22Rv1 (cell line): ENCODE measurements at regions not wholly inside any gene's neighbourhood (a gene's known extent, or its start where the extent isn't known, plus 50 kb on each side); places are given as distances from the start of the nearest gene placed in this dataset.

Experiments used
- ZFX ChIP-seq: fragments of 450-650 bp; IDR thresholded peaks from 2 replicates; pipeline ENCODE4 v1.6.1; 2017; ENCODE audit warnings: antibody characterized with exemption, borderline replicate concordance
- TF ChIP-seq, protein P1 (sequence below): fragments of 450-650 bp; IDR thresholded peaks from 2 replicates; pipeline ENCODE4 v1.5.1; 2017; ENCODE audit warnings: mild to moderate bottlenecking

DNA sequence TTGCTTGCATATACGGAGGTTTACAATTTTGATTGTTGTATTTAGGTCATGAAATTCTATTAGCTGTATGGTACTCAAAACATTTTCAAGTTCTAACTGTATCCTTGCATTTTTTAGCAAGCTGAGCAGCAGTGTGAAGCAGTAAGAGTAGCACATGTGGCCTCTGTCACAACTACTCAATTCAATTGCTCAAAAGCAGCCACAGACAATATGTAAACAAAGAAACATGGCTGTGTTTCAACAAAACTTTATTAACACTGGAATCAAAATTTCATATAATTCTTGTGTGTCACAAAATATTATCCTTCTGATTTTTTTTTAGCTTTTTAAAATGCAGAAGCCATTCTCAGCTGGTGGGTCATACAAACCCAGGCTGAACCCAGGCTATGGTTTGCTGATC lies 266.7 kb upstream of the LRRN1 start:
- TF ChIP-seq, protein P1, sequence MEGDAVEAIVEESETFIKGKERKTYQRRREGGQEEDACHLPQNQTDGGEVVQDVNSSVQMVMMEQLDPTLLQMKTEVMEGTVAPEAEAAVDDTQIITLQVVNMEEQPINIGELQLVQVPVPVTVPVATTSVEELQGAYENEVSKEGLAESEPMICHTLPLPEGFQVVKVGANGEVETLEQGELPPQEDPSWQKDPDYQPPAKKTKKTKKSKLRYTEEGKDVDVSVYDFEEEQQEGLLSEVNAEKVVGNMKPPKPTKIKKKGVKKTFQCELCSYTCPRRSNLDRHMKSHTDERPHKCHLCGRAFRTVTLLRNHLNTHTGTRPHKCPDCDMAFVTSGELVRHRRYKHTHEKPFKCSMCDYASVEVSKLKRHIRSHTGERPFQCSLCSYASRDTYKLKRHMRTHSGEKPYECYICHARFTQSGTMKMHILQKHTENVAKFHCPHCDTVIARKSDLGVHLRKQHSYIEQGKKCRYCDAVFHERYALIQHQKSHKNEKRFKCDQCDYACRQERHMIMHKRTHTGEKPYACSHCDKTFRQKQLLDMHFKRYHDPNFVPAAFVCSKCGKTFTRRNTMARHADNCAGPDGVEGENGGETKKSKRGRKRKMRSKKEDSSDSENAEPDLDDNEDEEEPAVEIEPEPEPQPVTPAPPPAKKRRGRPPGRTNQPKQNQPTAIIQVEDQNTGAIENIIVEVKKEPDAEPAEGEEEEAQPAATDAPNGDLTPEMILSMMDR = no peak
- TF ChIP-seq ZFX = no peak
